RWPE1 (cell line): ENCODE measurements at regions not wholly inside any gene's neighbourhood (a gene's known extent, or its start where the extent isn't known, plus 50 kb on each side); places are given as distances from the start of the nearest gene placed in this dataset.

Experiments
- CTCF ChIA-PET: fragments of 350-600 bp; sonication (Branson Sonifier 250); formaldehyde crosslinking; extraction: SDS; loops from one replicate; lab custom pipeline; 2021; lab: Yijun Ruan, JAX
- POLR2A ChIA-PET: fragments of 400-600 bp; formaldehyde crosslinking; extraction: SDS; loops from one replicate; lab custom pipeline; 2020; ENCODE audit warnings: antibody characterized with exemption; ENCODE audit not compliant: low non-redundant PET; lab: Yijun Ruan, JAX
- DNase-seq: peaks from one replicate; pipeline ENCODE4 v3.0.0; 2012; ENCODE audit warnings: low spot score
- H3K27ac ChIP-seq: fragments of 450-650 bp; 2 replicates; pipeline ENCODE4 v1.5.1; 2017
- TF ChIP-seq, protein P1 (sequence below): fragments of 450-650 bp; conservative IDR thresholded peaks from 2 replicates; pipeline ENCODE4 v1.5.1; 2017; ENCODE audit warnings: low read depth, mild to moderate bottlenecking

DNA sequence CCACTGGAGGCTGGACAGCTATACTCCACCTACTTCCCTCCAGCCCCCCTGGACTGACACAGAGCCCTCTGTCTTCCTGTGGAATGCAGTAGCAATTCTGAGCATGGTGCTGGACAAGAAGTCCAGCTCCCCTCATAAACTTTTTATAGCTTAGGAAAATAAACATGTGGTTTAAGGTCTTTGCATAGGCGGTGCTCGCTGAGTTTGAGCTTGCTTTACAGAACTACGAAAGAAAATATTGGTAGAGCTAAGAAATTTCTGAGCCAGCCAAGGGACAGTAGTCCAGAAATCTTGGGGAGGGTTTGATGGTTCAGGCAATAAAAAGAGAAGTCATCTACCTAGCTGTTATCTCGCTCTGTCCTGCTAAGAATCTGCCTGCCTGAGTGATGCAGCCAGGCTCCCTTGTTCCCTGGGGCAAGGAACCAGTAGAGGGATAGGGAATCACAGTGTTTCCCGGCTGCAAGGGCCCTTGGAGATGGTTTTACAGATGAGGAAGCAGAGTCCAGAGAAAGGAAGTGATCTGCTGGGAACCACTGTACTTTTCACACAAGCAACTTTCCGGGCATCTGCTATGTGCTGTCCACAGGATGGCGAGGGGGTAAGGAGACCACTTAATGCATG is 343.4 kb downstream of the CDC5L start:
- H3K27ac ChIP-seq = no peak overlapping the region
- TF ChIP-seq, protein P1, sequence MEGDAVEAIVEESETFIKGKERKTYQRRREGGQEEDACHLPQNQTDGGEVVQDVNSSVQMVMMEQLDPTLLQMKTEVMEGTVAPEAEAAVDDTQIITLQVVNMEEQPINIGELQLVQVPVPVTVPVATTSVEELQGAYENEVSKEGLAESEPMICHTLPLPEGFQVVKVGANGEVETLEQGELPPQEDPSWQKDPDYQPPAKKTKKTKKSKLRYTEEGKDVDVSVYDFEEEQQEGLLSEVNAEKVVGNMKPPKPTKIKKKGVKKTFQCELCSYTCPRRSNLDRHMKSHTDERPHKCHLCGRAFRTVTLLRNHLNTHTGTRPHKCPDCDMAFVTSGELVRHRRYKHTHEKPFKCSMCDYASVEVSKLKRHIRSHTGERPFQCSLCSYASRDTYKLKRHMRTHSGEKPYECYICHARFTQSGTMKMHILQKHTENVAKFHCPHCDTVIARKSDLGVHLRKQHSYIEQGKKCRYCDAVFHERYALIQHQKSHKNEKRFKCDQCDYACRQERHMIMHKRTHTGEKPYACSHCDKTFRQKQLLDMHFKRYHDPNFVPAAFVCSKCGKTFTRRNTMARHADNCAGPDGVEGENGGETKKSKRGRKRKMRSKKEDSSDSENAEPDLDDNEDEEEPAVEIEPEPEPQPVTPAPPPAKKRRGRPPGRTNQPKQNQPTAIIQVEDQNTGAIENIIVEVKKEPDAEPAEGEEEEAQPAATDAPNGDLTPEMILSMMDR = no peak
- CTCF ChIA-PET = interaction anchor here (0.7 kb wide), 1 partner anchor 807 kb away, joined by 3 read pairs; no protein-coding TSS in a partner anchor
- DNase-seq = no peak
- POLR2A ChIA-PET = no interaction called here

DNA sequence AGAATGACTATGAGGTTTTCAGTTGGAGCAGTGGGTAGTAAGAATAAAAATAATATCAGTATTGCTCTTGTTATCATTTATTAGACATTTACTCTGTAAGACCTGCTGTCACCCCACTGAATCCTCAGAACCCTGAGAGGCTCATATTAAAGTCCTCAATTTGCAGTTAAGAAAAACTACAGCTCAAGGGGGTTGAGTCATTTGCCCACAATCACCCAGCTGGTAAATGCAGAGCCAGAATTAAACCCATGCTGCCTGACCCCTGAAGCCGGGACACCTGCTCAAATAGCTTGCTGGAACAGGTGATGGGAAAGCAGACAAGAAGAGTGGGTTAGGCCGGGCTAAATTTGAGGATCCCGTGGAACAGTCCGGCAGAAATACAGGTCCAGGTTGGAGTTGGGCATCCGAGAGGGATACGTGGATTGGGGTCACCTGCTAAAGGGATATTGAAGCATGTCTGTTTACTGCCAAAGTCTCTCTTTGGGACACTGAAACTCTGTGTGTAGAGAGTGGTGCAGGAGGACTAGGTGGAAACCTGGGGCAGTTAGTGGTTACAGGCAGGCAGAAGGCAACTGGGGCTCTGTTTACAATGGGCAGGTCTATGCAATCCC is 344.1 kb downstream of the CDC5L start:
- TF ChIP-seq, protein P1 = no peak
- CTCF ChIA-PET = interaction anchor here (0.6 kb wide), 1 partner anchor 46 kb away, joined by 3 read pairs; no protein-coding TSS in a partner anchor
- DNase-seq = no peak
- H3K27ac ChIP-seq = no peak overlapping the region
- POLR2A ChIA-PET = no interaction called here

DNA sequence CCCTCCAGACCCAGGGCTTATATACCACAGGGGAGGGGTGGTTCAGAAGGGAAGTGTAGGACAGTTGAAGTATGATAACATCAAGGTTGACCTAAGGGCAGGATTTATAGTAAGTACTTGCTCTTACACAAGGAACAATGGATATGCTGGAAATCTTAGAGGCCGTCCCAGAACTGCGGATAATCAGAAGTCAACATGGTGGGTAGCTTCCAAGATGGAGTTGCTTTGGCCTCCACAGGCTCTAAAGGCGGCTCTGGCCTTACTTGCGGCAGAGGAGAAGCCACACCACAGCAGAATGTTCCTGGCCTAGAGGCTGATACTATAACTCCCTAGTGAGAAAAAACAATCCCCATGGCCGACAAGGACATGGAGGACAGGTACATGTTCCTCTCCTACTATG is 344.7 kb downstream of the CDC5L start:
- ChIA-PET CTCF (interaction anchor here (0.6 kb wide), 1 partner anchor 46 kb away, joined by 3 read pairs; no protein-coding TSS in a partner anchor), POLR2A (no interaction called here)
- TF ChIP-seq, protein P1 = no peak
- no peak for DNase-seq
- no peak overlapping the region for H3K27ac ChIP-seq

DNA sequence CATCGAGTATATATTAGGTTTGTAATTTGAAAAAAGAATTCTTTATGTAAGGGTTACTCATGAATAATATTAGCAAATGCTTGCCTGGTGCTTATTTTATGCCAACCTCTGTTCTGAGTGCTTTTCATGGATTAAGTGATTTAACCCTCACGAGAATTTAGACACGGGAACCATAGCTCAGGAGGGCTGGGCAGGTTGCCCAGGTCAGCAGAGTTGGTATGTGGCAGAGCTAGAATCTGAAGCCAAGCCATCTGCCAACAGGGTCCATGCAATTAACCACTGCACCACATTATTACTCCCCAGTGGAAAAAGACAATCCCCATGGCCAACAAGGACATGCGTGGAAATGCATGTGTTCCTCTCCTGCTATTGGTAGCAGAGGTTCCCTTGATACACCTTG is 345.6 kb downstream of the CDC5L start:
- H3K27ac ChIP-seq = no peak overlapping the region
- CTCF ChIA-PET = interaction anchor here (0.5 kb wide), 1 partner anchor 12 kb away, joined by 3 read pairs; no protein-coding TSS in a partner anchor
- TF ChIP-seq, protein P1 = no peak
- no peak for DNase-seq
- POLR2A ChIA-PET = no interaction called here

DNA sequence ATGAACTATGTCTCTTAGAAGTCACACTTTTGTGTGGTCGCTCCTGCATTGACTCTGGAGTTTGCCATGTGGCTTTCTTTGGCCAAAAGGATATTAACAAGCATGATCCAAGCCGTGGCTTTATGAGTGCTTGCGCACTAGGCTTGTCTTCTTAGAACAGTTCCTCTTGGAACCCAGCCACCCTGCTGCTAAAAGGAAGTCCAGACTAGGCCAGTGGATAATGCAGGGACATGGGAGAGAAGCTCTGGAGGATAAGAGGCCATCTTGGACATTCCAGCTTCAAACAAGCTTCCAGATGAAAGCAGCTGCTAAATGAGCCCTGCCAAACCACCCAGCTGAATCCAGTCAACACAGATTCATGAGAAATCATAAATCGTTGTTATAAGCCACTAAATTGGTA is 346.4 kb downstream of the CDC5L start:
- no peak overlapping the region for H3K27ac ChIP-seq
- CTCF ChIA-PET = no interaction called here
- TF ChIP-seq, protein P1 = no peak
- POLR2A ChIA-PET = no interaction called here
- no peak for DNase-seq

DNA sequence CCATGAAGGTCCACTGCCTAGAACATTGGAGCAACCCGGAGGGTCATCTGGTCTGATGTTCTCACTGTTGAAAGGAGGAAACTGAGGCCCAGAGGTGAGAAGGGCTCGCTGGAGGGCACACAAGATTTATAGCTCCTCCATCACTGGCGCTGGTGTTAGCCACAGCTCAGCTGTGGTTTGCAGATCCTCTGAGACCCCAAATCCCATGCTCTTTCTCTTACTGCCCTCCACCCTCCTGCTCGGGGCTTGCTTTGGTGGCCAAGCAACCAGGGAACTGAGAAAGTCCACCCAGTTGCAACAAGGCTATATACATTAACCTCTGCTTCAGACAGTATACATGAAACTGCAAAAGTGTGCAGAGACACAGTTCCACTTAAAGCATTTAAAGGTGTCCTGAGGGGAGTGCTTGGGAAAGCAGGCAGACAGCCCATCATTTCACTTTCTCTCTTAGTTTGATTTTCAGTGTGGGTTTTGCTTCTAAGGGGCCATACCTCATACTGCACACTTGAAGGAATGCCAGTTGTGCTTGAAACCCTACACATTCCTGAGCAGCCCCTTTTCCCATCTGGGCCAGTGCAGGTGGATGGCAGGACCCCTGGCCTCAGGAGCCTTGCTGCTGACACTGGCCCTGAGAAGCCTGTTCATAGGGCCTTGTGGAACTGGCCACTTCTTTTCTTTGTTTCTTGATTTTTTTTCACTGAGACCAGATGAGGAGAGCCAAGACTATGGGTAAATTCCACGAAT is 347.6 kb downstream of the CDC5L start:
- TF ChIP-seq, protein P1 = no peak
- no peak overlapping the region for H3K27ac ChIP-seq
- ChIA-PET CTCF (no interaction called here), POLR2A (no interaction called here)
- DNase-seq = no peak
